Peyer's patch (tissue), 4 donors: ENCODE measurements at regions not wholly inside any gene's neighbourhood (a gene's known extent, or its start where the extent isn't known, plus 50 kb on each side); places are given as distances from the start of the nearest gene placed in this dataset.

ENCODE experiments used
- DNase-seq, 3 donors: peaks; one replicate each; pipeline ENCODE4 v3.0.0-alpha.2; 2017 to 2019
- H3K27ac ChIP-seq, 4 donors: fragments of 200-600 bp; sonication (generic); one replicate each; pipeline ENCODE4 v1.5.1; 2016 to 2019
- H3K27me3 ChIP-seq, 2 donors: fragments of 200-600 bp; sonication (generic); one replicate each; pipeline ENCODE4 v1.5.1; 2019
- H3K36me3 ChIP-seq, 3 donors: fragments of 200-600 bp; sonication (generic); one replicate each; pipeline ENCODE4 v1.5.1; 2016 to 2019
- H3K4me1 ChIP-seq, 4 donors: fragments of 200-600 bp; sonication (generic); one replicate each; pipeline ENCODE4 v1.5.1; 2016 to 2019
- H3K4me3 ChIP-seq, 4 donors: fragments of 200-600 bp; sonication (generic); 1 replicate in 3 of 4; 2 replicates in 1 of 4; pipeline ENCODE4 v1.5.1; 2016 to 2019; ENCODE audit warnings: mild to moderate bottlenecking in 1 of 4
- H3K9me3 ChIP-seq, 4 donors: fragments of 200-600 bp; sonication (generic); one replicate each; pipeline ENCODE4 v1.5.1; 2016 to 2019; ENCODE audit warnings: mild to moderate bottlenecking in 1 of 4
- POLR2A ChIP-seq, 2 donors: fragments of 450-650 bp; IDR thresholded peaks; one replicate each; pipeline ENCODE4 v1.5.1; 2017; ENCODE audit warnings: antibody characterized with exemption in 2 of 2, mild to moderate bottlenecking in 2 of 2, moderate library complexity in 2 of 2
- TF ChIP-seq, protein P1 (sequence below), 6 experiments: fragments of 450-650 bp in 4 of 6; fragments of 200-600 bp in 2 of 6; sonication (generic) in 1 of 6; IDR thresholded peaks; one replicate each; pipeline ENCODE4 v1.5.1; 2017 to 2019; ENCODE audit warnings: antibody characterized with exemption in 6 of 6, mild to moderate bottlenecking in 3 of 6, moderate library complexity in 1 of 6

DNA sequence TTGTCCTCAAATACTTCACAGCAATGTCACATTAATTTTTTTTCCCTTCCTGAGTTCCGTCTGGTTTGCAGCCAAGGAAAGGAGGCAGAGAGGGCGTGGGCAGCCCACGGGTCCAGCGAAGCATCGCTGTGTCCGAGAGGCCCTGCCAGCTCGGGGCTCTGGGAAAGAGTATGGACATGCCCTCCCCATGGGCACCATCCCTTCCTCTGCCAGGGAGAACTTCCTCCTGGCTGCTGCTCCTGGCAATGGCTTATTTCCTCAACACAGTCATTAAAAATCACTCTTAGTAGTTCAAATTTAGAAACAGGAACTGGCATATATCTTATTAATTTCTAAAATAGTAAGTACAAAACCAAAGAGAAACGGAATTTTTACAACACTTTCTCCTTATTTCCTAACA lies 115.4 kb downstream of the RIPK4 start:
- Histone ChIP-seq H3K4me1 (peaks cover 0 to 12% (median 0%) of the 10 kb centered on the region in 4 donors), H3K4me3 (no peak overlapping the region), H3K36me3 (no peaks in the 10 kb centered on the region), H3K9me3 (no peaks in the 10 kb centered on the region), H3K27ac (no peak overlapping the region), H3K27me3 (no peaks in the 10 kb centered on the region)
- peak in 1 of 3 donors; percentile 34 for DNase-seq
- TF ChIP-seq, protein P1, sequence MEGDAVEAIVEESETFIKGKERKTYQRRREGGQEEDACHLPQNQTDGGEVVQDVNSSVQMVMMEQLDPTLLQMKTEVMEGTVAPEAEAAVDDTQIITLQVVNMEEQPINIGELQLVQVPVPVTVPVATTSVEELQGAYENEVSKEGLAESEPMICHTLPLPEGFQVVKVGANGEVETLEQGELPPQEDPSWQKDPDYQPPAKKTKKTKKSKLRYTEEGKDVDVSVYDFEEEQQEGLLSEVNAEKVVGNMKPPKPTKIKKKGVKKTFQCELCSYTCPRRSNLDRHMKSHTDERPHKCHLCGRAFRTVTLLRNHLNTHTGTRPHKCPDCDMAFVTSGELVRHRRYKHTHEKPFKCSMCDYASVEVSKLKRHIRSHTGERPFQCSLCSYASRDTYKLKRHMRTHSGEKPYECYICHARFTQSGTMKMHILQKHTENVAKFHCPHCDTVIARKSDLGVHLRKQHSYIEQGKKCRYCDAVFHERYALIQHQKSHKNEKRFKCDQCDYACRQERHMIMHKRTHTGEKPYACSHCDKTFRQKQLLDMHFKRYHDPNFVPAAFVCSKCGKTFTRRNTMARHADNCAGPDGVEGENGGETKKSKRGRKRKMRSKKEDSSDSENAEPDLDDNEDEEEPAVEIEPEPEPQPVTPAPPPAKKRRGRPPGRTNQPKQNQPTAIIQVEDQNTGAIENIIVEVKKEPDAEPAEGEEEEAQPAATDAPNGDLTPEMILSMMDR (IDR thresholded peaks at IDR 0.05): no peak
- TF ChIP-seq POLR2A (IDR thresholded peaks at IDR 0.05): no peak

DNA sequence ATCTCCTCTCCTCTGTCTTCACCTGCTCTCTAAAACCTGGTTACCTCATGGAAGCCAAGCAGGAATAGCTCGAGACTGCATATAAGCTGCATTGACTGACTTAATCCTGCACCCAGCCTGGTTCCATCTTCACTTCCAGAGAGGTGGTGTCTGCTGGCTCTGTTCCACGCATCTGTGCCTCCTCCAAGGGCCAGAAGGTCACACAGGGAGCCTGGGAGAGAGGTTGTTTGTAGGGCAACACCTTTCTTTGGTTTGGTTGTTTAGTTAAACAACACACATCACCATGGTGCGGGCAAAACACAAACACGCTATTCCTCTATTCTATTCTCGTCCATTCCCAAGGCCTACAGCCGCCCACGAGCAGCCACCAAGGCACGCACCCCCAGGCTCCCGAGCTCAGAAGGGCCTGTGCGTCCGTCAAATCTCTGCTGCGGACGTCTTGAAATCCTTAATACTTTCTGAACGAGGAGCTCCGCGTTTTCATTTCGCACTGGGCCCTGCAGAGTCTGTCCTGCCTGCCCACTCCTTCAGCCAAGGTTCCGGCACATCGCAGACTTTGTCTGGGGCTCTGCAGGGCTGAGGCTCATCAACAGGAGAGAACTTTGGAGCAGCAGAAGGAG lies 116.2 kb downstream of the RIPK4 start:
- TF ChIP-seq, protein P1 (IDR thresholded peaks at IDR 0.05): no peak
- no peak for TF ChIP-seq POLR2A (IDR thresholded peaks at IDR 0.05)
- Histone ChIP-seq H3K27ac (no peak overlapping the region), H3K27me3 (no peaks in the 10 kb centered on the region), H3K9me3 (no peaks in the 10 kb centered on the region), H3K36me3 (no peaks in the 10 kb centered on the region), H3K4me3 (no peak overlapping the region), H3K4me1 (peaks cover 0 to 12% (median 0%) of the 10 kb centered on the region in 4 donors)
- peak in 1 of 3 donors; percentile 18 for DNase-seq

DNA sequence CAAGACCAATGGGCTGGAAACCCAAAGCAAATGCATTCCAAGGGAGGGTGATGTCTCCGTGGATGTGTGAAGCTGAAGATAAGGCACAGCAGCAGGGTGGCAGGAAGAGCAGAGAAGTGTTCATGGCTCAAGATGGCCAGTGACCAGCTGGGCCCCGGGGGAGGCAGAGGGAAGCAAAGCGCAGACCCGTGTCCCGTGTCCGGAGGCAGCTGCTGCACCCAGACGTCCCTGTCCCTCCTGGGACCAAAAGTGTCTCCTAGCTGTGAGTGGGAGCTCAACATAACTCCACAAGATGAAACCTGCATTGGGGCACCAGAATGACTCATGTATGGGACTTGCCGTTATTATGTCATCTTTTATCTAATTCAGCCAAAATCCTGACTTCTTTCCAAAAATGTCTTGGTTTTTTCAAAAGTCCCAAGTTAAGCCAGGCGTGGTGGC lies 118.2 kb downstream of the RIPK4 start:
- Histone ChIP-seq H3K9me3 (no peaks in the 10 kb centered on the region), H3K4me1 (peaks cover 0 to 12% (median 0%) of the 10 kb centered on the region in 4 donors), H3K27me3 (no peaks in the 10 kb centered on the region), H3K27ac (no peak overlapping the region), H3K4me3 (no peak overlapping the region), H3K36me3 (no peaks in the 10 kb centered on the region)
- no peak for DNase-seq
- no peak for TF ChIP-seq POLR2A (IDR thresholded peaks at IDR 0.05)
- TF ChIP-seq, protein P1 (IDR thresholded peaks at IDR 0.05): no peak

DNA sequence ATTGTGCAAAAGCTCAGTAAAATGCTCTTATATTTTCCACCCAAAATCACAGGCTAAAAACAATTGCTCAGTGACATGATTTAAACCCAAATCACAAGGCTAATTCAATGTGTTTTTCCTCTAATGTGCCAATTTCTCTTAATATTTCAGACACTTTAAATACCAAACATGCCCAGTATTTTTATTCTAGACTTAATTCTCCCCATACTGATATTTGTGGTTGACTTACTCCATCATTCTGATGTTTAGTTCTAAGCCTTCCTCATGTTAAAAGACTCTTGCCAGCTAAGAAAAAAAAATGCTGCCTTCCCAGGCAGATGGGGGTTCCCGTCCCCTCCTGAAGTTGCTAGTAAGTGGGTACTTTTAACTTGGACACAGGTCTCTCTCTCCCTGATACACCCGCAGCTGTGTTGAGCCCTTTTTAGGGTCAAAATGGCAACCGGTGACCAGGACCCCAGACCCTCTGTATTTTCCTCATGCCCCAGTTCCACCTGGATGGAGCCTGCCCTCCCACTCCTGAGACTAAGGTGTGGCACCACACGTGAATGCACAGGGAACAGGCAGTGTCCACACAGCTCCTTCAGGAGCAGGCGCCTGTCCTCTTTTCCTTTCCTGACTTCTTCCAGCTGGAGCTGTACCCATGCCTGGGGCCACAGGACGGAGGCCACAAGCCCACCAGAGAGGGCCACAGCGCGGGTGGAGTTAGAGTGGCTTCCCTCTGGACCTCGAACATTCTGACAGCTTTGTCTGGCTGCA lies 118.9 kb downstream of the RIPK4 start:
- Histone ChIP-seq H3K36me3 (no peaks in the 10 kb centered on the region), H3K4me3 (no peak overlapping the region), H3K27ac (no peak overlapping the region), H3K4me1 (peaks cover 0 to 12% (median 0%) of the 10 kb centered on the region in 4 donors), H3K27me3 (no peaks in the 10 kb centered on the region), H3K9me3 (no peaks in the 10 kb centered on the region)
- no peak for TF ChIP-seq POLR2A (IDR thresholded peaks at IDR 0.05)
- TF ChIP-seq, protein P1 (IDR thresholded peaks at IDR 0.05): no peak
- peak in 1 of 3 donors; percentile 32 for DNase-seq

DNA sequence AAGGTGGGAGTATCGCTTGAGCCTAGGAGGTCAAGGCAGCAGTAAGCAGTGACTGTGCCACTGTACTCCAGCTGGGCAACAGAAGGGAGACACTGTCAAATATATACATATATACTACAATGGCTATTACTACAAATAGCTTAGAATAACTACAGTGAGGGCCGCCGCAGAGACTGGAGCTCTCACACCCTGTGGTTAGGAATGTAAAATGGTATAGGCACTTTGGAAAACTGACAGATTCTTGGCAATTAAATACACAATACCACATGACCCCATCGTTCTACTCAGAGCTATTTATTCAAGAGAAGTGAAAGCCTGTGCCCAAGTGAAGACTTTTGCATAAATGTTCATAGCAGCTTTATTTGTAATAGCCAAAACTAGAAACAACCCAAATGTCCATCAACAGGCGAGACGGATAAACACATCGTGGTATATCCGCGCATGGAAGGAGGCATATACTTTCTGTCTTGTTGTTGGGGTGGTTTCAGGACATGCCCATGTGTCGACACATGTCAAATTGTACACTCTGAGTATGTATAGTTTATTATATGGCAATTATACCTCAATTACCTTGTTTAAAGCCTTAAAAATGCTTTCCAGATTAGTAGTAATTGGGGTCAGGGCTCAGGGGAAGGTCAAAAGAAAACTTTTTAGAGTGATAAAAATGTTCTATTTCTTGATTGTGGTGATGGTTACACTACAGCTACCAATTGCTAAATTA lies 123.4 kb downstream of the RIPK4 start:
- H3K27me3 ChIP-seq: no peaks in the 10 kb centered on the region
- no peak overlapping the region for H3K27ac ChIP-seq
- TF ChIP-seq, protein P1 (IDR thresholded peaks at IDR 0.05): no peak
- DNase-seq: peak in 1 of 3 donors; percentile 9
- H3K4me3 ChIP-seq: no peak overlapping the region
- H3K36me3 ChIP-seq: no peaks in the 10 kb centered on the region
- H3K4me1 ChIP-seq: no peaks in the 10 kb centered on the region
- H3K9me3 ChIP-seq: no peaks in the 10 kb centered on the region
